Stimulated activated CD4-positive, alpha-beta T cell treated with anti-CD3 and anti-CD28 coated beads, Interleukin-4, amount 100 ng/mL, for 48 hours (primary cell): ENCODE measurements at regions not wholly inside any gene's neighbourhood (a gene's known extent, or its start where the extent isn't known, plus 50 kb on each side); places are given as distances from the start of the nearest gene placed in this dataset.

ENCODE experiments used
- DNase-seq, 2 donors: peaks; one replicate each; pipeline ENCODE4 v3.0.0-alpha.2; 2020; ENCODE audit warnings: low read depth in 2 of 2

DNA sequence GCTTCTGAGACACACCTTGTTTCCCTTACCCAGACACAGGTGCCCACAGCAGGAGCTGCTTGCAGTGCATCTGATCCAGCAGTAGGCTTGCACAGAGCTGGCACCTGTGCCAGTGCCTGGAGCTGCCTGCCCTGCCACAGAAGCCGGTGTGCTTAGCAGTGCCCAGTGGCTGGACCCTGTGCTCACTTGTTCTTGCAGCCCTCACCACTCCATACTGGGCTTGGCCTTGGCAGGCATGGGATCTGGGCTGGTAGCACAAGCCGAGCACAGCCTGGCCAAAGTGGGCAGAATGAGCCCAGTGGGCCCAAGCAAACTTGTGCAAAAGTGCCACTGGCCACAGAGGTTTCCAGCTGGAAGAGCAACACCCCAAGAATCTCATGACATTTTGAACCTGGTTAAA lies 1950.4 kb downstream of the SUCLG1 start:
- no peak for DNase-seq

DNA sequence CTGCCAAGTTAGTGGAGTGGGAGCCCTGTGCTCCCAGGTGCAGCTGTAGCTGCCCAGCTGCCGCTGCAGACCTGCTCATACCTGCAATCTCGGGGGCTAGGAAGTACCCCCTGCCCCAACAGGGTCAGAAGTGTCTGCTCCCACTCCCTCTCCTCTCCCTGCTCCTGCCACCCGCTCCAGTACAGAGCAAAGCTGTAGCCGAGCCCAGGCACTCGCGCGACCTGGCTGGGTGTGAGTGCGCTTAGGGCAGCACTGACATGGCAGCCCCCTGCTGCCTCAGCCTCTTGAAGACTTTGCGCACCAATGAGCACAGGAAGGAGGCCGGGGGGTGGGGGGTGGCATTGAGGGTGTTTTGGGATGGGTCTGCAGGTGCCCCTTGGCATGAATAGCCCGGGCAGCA lies 1951.4 kb downstream of the SUCLG1 start:
- DNase-seq: no peak

DNA sequence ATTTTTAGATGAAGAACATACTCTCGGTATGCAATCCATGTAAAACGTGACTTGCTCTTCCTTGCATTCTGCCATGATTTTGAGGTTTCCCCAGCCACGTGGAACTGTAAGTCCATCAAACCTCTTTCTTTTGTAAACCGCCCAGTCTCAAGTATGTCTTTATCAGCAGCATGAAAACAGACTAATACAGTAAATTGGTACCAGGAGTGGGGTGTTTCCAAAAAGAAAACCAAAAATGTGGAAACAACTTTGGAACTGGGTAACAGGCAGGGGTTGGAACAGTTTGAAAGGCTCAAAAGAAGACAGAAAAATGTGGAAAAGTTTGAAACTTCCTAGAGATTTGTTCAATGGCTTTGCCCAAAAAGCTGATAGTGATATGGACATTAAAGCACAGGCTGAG lies 1957.9 kb downstream of the SUCLG1 start:
- DNase-seq: no peak

DNA sequence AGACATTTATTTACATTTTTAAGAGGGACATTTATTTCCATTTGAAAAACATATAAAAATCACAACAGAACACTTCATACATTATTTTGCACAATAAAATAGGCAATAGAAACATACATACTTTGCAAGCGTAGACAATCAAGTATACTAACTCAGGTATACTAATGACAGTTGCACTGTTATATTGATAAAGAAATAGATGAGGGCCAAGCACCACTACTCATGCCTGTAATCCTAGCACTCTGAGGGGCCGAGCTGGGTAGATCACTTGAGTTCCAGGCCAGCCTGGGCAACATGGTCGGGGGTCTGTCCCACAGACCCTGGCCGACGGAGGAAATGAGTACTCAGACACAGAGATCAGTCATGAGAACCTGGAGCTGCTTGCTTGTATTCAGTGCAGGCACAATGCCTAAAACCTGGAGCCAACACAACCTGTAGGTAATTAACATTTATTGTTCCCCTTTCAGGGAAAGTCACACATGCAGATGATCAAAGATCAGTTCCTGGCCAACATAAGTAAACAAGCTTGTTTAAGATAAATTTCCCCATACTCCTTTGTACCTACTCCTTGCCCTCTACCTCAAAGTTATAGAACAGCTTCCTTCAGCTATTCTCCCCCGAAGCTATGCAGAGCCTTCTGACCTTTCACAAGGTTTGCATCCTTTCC lies 1960.2 kb downstream of the SUCLG1 start:
- DNase-seq: no peak

DNA sequence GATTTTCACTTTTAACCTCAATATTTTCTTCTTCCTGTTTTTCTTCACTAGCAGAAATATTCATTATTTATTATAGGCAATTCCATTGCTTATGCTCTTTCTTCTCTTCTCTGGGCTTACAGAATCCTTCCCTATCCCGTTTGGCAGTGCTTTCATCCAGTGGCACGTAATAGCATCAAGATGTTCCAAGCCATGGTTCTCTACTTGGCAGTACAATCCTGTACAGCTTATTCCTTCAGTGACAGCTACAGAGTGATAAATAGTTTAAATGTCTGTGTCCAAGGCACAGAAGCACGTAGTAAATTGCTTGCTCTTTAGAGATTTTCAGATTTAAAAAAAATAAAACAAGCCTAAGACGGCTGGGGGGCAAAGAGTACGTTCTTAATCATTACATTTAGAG lies 1964.3 kb downstream of the SUCLG1 start:
- DNase-seq: no peak

DNA sequence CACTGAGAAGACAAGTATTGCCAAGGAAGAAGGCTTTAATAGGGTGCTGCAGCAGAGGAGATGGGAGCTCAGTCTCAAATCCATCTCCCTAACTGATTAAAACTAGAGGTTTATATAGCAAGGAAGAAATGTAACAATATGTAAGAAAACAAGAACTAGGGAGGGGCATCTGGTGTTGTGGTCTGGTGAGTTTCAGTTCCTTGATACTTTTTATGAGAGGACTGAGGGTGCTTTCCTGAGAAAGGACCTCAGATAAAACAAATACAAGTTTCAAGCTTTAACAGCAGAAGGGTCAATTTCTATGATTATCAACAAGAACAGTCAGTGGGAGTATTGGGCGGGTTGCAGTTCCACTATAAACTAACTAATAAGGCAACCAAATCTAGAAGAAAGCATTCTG lies 1967.5 kb downstream of the SUCLG1 start:
- DNase-seq: no peak

DNA sequence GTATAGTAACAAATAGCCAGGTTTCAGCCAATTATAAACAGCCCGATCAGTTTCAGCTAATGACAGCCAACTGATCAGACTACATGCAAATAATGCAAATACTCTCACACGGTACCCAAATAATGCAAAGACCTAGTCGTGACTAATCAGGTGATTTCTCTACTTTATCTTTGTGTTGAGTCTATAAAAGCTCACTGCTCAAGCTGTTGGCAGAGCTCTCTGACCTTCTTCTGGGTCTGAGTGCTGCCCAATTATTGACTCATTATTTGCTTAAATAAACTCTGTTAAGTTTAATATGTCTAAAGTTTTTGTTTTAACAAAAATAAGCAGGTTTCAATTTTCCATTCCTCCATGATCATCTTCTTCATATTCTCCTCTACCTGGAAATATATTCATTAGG lies 1971.7 kb downstream of the SUCLG1 start:
- DNase-seq: no peak

DNA sequence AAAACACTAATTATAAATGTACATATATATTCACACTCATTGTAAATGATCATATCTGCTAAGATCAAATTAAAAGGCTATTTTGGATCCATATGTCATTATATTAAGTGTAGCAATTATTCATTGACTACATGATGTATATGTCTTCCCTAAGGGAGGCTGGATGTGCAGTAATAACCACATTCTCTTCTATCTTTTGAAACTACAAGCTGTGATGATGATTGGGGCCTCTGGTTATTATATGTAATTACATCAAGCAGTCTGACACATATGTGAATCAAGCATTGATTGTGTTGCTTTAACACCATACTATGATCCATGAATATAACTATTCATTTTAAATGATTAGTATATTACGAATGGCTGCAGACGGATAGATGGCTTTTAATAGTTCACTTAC lies 1973.4 kb downstream of the SUCLG1 start:
- DNase-seq: no peak

DNA sequence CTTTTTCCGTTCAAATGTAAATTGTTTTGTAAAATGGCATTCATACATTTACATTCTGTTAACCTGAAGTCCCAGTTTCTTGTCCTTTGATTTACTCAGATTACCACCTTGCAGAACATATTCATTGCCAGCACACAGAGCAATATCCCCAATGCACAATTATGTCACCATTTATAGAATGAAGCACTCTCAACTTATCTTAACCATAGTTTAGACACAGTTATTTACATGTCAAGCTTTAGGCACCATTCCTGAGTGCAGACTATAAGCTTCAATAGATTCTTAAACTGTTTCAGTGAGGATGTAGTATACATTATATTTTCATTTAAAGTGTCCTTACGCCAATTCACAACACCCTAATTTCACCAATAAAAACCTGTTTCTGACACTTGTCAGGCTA lies 1977.9 kb downstream of the SUCLG1 start:
- no peak for DNase-seq

DNA sequence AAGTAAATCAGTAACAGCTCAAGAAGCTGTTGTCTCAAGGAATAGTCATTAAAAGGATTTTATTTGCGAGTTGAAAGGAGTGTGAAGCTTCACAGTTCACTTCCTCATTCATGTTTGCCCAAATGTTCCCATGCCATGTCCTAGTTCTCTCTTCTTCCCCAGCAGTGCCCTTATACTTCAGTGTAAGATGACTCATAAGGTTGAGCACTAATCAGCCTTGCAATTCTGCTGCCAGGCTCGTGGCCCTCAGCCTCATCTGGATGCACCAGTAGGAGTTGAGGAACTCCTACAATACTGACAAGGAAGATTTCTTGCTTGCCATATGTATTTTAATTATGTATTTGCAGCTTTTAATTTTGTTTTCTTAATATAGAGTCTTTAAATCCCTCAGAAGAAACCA lies 1980.4 kb downstream of the SUCLG1 start:
- no peak for DNase-seq

DNA sequence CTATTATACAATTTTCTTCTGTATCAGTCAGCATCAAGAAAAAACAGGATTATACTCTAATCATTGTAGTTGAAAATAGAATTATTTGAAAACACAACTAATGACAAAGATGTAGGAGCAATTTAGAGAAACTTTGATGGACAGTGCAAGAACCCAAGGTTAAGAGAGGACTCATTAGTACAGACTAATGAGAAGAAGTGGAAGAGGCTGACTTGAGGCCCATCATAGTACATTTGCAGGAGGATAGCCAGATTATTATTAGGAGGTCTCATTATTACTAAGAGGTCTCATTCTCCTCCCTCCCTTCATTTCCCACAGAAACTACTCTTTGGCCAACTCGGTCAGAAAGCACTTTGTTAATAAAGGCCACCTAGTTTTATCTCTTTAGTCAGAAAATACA lies 1983.0 kb downstream of the SUCLG1 start:
- DNase-seq: no peak

DNA sequence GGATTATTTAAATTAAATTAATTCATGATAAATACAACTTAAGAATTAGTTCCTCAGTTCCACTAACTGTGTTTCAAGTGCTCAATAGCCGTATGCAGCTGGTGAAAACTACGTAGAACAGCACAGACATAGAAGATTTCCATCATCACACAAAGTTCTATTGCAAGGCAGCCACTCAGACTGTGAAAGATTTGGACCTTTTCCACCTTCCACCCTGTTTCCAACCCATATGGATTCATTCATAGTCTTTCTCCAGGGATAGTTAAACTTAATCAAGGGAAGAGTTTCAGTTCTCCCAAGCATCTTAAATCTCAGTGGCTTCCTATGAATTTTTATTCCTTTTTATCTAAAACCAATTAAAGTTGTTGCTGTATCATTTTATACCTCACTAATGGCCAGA lies 2030.8 kb downstream of the SUCLG1 start:
- DNase-seq: no peak

DNA sequence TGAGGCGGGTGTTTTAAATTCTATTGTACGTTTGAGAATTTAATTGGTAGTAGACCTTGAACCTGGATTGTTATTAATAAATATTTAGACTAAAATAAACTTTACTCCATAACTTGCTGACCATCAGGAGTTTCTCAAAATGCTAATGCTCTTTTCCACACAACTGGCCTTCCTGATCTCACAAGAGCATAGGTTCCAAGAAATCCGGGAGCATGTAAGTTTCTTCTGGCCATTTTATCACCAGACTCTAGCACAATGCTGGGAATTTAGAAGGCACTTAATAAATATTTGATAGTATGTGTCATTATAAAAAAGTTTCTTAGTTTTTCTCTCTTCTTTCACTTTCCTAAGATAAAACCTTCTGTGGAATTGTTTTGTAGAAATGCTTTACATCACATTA lies 2047.1 kb downstream of the SUCLG1 start:
- no peak for DNase-seq

DNA sequence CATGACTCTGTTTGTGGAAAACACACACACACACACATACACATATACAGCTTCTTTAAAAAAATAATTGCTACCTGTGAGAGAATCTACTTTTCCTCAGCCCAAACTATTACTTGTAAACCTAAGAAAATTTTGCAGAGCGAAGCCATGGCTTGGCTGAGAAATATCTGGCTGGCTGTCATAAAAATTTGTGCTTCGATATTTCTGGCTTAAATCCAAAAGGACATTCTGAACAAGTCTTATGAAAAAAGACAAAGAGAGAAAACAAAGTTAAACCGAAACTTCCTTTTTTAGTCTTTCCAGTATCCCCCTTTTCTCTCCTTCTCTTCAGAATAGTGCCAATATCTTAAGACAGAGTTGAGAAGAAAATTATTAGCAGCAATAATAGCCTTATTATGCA lies 2048.0 kb downstream of the SUCLG1 start:
- DNase-seq: no peak

DNA sequence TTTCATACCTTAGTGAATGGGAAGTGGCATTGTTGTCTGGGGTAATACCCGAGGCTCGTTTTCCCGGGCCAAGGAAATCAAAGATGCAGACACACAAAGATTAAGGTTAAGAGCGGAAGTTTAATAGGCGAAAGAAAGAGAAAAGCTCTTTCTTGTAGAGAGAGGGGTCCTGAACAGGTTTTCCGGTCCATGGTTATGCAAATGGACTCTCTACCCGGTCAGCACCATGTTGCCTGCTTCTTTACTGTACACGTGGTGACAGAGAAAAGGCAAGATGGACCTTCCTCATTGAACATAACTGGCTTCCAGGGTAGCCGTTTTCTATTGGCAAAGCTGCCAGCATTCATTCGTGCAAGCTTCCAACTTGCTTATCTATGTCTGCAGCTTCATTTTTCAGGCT lies 2063.5 kb downstream of the SUCLG1 start:
- DNase-seq: no peak

DNA sequence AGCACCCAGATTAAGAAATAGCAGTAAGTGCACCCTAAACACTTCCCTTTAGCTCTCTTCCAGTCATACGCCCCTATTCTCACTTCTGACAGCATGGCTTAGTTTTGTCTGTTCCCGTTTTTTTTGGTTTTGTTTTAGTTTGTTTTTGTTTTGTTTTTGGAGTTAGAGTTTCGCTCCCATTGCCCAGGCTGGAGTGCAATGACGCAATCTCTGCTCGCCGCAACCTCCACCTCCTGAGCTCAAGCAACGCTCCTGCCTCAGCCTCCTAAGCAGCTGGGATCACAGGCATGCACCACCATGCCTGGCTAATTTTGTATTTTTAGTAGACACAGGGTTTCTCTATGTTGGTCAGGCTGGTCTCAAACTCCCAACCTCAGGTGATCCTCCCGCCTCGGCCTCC lies 2067.7 kb downstream of the SUCLG1 start:
- no peak for DNase-seq

DNA sequence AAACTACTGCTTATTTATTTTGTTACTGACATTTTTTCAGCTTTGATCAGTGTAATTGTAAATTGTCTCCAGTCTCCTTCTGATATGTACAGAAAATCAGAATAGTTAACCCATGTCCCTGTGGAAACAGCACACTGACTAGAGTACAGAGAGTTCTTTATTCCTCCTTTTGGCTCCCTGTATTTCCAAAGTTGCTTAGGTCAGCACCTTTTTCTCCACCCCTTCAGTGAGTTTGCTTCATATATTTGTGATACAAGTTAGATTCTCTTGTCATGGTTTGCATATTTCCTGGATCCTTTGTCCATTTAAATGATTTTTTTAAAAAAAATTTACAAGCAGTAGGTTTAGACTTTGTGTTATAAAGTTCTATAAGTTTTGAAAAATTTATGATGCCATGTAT lies 2051.1 kb upstream of the LRRTM1 start:
- no peak for DNase-seq

DNA sequence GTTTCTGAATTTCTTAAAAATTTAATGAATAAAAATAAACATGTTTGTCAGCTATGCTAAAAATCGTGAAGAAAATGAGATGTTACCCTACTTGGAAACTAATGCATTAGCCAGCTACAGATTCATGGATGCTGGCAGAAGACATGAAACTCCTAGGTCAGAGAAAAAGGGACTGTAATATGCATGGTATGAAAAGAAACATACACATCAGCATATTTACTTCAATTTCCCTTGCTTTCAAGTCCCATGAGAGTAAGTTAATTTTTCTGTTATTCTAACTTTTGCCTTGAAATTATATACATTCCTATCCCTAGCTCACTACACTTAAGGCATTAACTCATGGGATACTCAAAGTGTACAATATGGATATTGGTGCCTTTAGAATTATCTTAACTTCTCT lies 2041.4 kb upstream of the LRRTM1 start:
- DNase-seq: no peak

DNA sequence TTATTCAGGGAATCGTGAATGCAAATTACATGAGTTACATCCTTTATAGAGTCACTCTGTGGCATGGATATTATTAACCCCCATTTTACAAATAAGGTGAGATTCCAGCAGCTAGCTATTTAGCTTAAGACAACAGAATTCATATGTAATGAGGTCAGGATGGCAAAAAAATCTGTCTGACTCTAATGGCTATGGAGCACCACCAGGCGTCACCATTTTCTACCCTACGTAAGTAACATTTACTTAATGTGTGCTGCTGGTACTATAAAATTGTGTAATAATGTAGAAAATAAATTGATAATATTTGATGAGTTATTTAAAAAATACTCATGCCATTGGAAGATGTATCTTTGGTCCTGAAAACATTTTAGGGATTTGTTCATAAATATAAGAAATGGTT lies 2040.1 kb upstream of the LRRTM1 start:
- DNase-seq: no peak

DNA sequence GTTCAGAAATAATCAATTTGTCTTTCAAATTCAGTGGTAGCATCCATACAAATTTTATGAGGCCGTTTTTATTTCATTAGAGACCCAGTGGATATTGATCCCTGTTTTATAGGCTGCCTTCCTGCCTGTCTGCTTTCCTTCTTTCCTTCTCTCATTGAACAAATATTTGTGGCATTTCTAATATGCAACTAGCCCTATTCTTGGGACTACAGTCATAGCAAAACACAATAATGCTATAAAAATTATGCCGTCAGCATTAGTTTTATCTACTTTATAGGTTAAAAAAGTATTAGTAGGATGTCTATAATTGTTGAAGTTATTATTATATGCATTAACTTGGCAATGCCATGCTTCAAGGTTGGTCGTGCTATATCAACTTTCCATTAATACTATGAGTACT lies 2037.8 kb upstream of the LRRTM1 start:
- DNase-seq: no peak

DNA sequence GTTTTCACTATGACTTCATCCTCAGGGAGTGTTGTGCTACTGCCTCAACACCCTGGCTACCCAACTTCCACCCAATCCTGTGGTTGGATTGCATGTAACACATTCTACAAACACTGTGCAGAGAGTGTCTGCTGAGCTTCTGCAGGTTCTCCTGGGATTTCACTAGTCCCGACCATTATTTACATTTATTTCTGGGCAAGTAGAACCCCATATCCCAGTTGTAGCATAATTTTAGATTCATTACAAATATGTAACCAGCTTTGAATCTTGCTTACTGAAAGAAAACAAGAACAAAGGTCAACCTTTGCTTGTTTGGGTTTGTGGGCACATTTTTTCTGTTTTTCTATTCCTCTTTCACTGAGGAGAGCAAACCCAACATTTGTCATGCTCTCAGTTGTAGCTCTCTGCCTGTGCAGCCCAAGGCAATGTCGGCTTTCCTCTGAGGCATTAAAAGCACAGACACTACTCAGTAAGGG lies 2036.1 kb upstream of the LRRTM1 start:
- no peak for DNase-seq

DNA sequence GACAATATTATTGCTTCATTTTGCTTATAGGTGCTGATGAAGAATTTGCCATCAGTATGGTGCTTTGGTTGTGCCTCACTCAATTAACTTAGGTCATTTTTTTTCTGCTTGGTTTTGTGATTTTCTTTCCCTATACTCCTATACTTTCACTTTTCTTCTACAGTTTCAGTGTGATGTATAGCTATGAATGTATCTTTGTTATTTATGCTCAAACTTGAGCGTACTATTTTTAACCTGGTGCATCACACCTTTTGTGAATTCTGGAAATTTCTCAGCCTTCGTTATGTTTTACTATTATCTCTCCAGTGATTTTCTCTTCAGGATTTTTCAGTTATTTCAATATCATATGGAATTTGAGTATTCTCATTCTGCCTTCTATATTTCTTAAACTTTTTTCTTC lies 2035.3 kb upstream of the LRRTM1 start:
- DNase-seq: no peak

DNA sequence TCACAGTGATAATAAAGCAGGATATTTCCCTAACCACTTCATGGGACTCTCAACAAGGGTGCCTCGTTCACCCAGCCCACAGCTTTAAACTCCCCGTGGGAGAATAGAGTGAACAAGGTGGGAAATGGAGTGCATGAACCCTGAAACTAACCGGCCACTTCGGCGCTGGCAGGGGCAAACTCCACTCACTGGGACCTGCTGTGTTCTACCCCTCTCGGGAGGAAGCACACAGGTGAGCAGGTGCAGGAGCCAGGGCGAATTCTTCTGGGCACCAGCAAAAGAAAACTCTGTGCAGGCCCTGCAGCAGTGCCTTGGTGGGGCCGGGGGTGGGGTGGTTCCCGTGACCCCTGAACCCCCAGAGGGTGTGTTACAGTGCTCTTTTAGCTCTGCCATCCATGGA lies 2029.1 kb upstream of the LRRTM1 start:
- DNase-seq: no peak

DNA sequence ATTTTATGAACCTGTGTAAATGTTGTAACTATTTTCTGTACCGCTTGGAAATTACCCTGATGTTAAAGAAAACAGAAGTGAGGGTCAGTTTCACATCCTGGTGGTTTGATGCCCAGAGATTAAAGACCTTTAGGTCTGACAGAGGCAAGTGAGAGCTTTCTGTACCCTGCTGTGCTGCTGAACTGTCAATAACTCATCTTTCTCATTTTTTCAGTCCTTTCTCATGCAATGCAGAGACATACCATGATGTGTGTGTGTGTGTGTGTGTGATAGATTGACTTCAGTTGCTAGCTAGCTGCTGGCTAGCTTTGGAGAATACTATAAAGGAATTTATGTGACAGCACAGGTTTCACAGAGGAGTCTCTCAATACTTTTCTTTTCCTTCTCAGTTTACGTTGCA lies 2025.6 kb upstream of the LRRTM1 start:
- no peak for DNase-seq
